ENCODE measurements at regions not wholly inside any gene's neighbourhood (a gene's known extent, or its start where the extent isn't known, plus 50 kb on each side); places are given as distances from the start of the nearest gene placed in this dataset. TPM values are rescaled to one million over a fixed set of nuclear protein-coding genes. Genes with fewer than 3 reads are reported as not detected.

DNA sequence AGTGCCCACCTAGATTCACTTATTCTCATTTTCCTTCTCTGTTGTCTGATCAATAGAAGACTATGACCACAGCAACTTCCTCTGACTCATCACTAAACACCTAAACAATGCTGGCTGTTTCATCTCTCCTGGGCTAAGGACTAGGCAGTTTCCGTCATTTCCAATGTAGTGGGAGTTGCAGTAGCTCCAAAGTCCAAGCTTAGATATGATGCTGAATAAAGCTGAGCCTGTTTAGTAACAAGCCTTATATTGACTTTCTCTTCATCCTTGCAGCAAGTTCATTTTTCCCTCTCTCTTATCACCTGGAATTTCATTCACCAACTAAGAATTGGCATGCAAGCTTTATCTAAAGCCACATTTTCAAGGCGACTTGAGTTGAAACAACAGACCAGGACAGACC lies 53.5 kb upstream of the PCDH9 start:
- WGBS, 2 donors (ENCODE audit: extremely low coverage in 2 of 2, insufficient read length in 2 of 2, insufficient replicate concordance in 1 of 2): no CpG with 5 or more reads among the region's 2 CpGs

DNA sequence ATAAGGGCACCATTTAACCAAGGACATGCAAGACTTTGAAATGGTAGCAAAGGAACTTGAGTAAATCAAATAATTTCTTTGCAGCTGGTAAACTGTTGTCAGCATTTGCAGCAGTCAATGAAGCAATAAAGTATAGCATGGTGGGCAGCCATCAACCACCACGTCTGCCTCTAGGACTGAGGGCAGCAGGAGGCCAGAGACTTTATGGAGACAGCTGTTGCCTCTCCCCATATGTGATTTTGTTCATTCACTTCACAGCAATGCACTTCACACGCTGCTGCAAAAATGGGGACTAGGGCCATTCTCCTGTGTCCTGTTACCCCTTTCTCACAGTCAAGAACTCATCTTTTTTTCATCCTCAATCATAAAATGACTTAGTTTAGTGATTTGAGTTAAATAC lies 51.3 kb upstream of the PCDH9 start:
- H3K9me3 ChIP-seq (replicated peaks in 1 of 2; ENCODE audit: control insufficient read depth in 2 of 2, insufficient read depth in 1 of 2, low read depth in 1 of 2, low read length in 2 of 2): peaks cover 0 to 5% of the 10 kb centered on the region in 2 donors
- H2BK12ac ChIP-seq (ENCODE audit: low read length): no peak overlapping the region
- no peak overlapping the region for H3K9ac ChIP-seq (ENCODE audit: low read depth, low read length, poor library complexity)
- H3K4me1 ChIP-seq (ENCODE audit: control insufficient read depth in 2 of 2, insufficient read depth in 1 of 2, low read depth in 1 of 2, low read length in 2 of 2): no peaks in the 10 kb centered on the region
- no peak overlapping the region for H2BK120ac ChIP-seq (ENCODE audit: low read depth, low read length)
- H4K8ac ChIP-seq (ENCODE audit: low read depth, low read length): no peak overlapping the region
- H4K91ac ChIP-seq (ENCODE audit: low read depth, low read length, poor library complexity): no peak overlapping the region
- H3K18ac ChIP-seq (ENCODE audit: low read length): no peak overlapping the region
- H2AFZ ChIP-seq (ENCODE audit: low read length): no peak overlapping the region
- H2BK15ac ChIP-seq (ENCODE audit: low read length): no peak overlapping the region
- H3K4me2 ChIP-seq (ENCODE audit: insufficient read depth, low read length, poor library complexity, severe bottlenecking): no peak overlapping the region
- H2BK5ac ChIP-seq (ENCODE audit: low read length): no peak overlapping the region
- no peak overlapping the region for H3K14ac ChIP-seq (ENCODE audit: low read length)
- no peak for DNase-seq (ENCODE audit: low spot score)
- no peak overlapping the region for H3K4me3 ChIP-seq (ENCODE audit: low read length in 2 of 2)
- no CpG with 5 or more reads among the region's 2 CpGs for WGBS, 2 donors (ENCODE audit: extremely low coverage in 2 of 2, insufficient read length in 2 of 2, insufficient replicate concordance in 1 of 2)
- H3K27me3 ChIP-seq (ENCODE audit: control insufficient read depth in 3 of 3, insufficient read depth in 3 of 3, low read depth in 1 of 3, low read length in 3 of 3): no peaks in the 10 kb centered on the region
- H2AK5ac ChIP-seq (ENCODE audit: low read depth, low read length): no peak overlapping the region
- no peak overlapping the region for H3K4ac ChIP-seq (ENCODE audit: low read length)
- H3K79me1 ChIP-seq (ENCODE audit: low read depth, low read length): no peaks in the 10 kb centered on the region
- H3K27ac ChIP-seq (replicated peaks; ENCODE audit: low read length): no peak overlapping the region
- no peak overlapping the region for H3K23ac ChIP-seq (ENCODE audit: low read depth, low read length, poor library complexity)
- no peaks in the 10 kb centered on the region for H3K36me3 ChIP-seq (replicated peaks in 1 of 2; ENCODE audit: control insufficient read depth in 2 of 2, insufficient read depth in 2 of 2, low read length in 2 of 2)

More for the DNA sequence above, 53.5 kb upstream of the PCDH9 start:
- Histone ChIP-seq H4K91ac (ENCODE audit: low read depth, low read length, poor library complexity) (no peak overlapping the region), H3K27ac (replicated peaks; ENCODE audit: low read length) (no peak overlapping the region), H3K79me1 (ENCODE audit: low read depth, low read length) (no peaks in the 10 kb centered on the region), H3K4me1 (ENCODE audit: control insufficient read depth in 2 of 2, insufficient read depth in 1 of 2, low read depth in 1 of 2, low read length in 2 of 2) (no peaks in the 10 kb centered on the region), H3K18ac (ENCODE audit: low read length) (no peak overlapping the region), H3K23ac (ENCODE audit: low read depth, low read length, poor library complexity) (no peak overlapping the region), H2AK5ac (ENCODE audit: low read depth, low read length) (no peak overlapping the region), H3K9me3 (replicated peaks in 1 of 2; ENCODE audit: control insufficient read depth in 2 of 2, insufficient read depth in 1 of 2, low read depth in 1 of 2, low read length in 2 of 2) (peaks cover 0 to 5% of the 10 kb centered on the region in 2 donors), H2BK5ac (ENCODE audit: low read length) (no peak overlapping the region), H3K27me3 (ENCODE audit: control insufficient read depth in 3 of 3, insufficient read depth in 3 of 3, low read depth in 1 of 3, low read length in 3 of 3) (no peaks in the 10 kb centered on the region), H3K14ac (ENCODE audit: low read length) (no peak overlapping the region), H3K4me3 (ENCODE audit: low read length in 2 of 2) (no peak overlapping the region), H3K4ac (ENCODE audit: low read length) (no peak overlapping the region), H2BK15ac (ENCODE audit: low read length) (no peak overlapping the region), H3K36me3 (replicated peaks in 1 of 2; ENCODE audit: control insufficient read depth in 2 of 2, insufficient read depth in 2 of 2, low read length in 2 of 2) (no peaks in the 10 kb centered on the region), H3K9ac (ENCODE audit: low read depth, low read length, poor library complexity) (no peak overlapping the region), H2AFZ (ENCODE audit: low read length) (no peak overlapping the region), H4K8ac (ENCODE audit: low read depth, low read length) (no peak overlapping the region), H2BK120ac (ENCODE audit: low read depth, low read length) (no peak overlapping the region), H3K4me2 (ENCODE audit: insufficient read depth, low read length, poor library complexity, severe bottlenecking) (no peak overlapping the region), H2BK12ac (ENCODE audit: low read length) (no peak overlapping the region)
- DNase-seq (ENCODE audit: low spot score): no peak

Small RNA genes in the stretch of these regions (small RNA-seq; reads per million reads assigned to genes)
- not detected for gene RN7SL761P (ENCODE audit: insufficient read depth)
- not detected for gene RPL37P21 (ENCODE audit: insufficient read depth)
- gene RPS3AP52 (ENCODE audit: insufficient read depth): not detected
- gene SNRPFP3 (ENCODE audit: insufficient read depth): not detected
